Ishikawa (cell line): ENCODE measurements at regions not wholly inside any gene's neighbourhood (a gene's known extent, or its start where the extent isn't known, plus 50 kb on each side); places are given as distances from the start of the nearest gene placed in this dataset.

Experiments
- CEBPB ChIP-seq: IDR thresholded peaks from 2 replicates; pipeline ENCODE4 v1.6.1; 2012
- TAF1 ChIP-seq: IDR thresholded peaks from 2 replicates; pipeline ENCODE4 v1.6.1; 2012; ENCODE audit warnings: low read depth, mild to moderate bottlenecking
- YY1 ChIP-seq: IDR thresholded peaks from 2 replicates; pipeline ENCODE4 v1.6.1; 2012; ENCODE audit warnings: low read depth

- TF ChIP-seq CEBPB (no peak), TAF1 (no peak), YY1 (no peak)
Measured at GRCh38 chr15:73813589-73813988, 59.8 kb upstream of the TBC1D21 start.
